H1 (cell line): ENCODE measurements at regions not wholly inside any gene's neighbourhood (a gene's known extent, or its start where the extent isn't known, plus 50 kb on each side); places are given as distances from the start of the nearest gene placed in this dataset.

Experiments used
- CTCF ChIA-PET: fragments of 300-600 bp; sonication (Branson Sonifier 250); formaldehyde crosslinking; loops from one replicate; lab custom pipeline; 2021; ENCODE audit not compliant: partially characterized antibody; lab: Charles Lee
- POLR2A ChIA-PET: fragments of 300-600 bp; sonication (Branson Sonifier 250); formaldehyde crosslinking; loops from one replicate; lab custom pipeline; 2021; ENCODE audit warnings: inconsistent platforms; ENCODE audit not compliant: partially characterized antibody; lab: Charles Lee
- DNase-seq, 2 experiments: peaks; one replicate each; pipeline versions ENCODE4 v3.0.0 to v3.0.0-alpha.2; 2010 to 2022; ENCODE audit warnings: low spot score in 2 of 2, low read depth in 1 of 2, mixed read lengths in 1 of 2
- FAIRE-seq: peaks from 2 replicates; lab custom pipeline; 2011; peaks lifted over from hg19 to GRCh38; lab: Jason Lieb, UNC
- H2AFZ ChIP-seq: 2 replicates; pipeline ENCODE4 v1.8.1; 2012; ENCODE audit warnings: low read length, inconsistent platforms
- H2AK5ac ChIP-seq: 2 replicates; pipeline ENCODE4 v1.6.1; 2013; ENCODE audit warnings: low read depth, low read length
- H2BK120ac ChIP-seq: replicated peaks from 2 replicates; pipeline ENCODE3; 2013; ENCODE audit warnings: low read depth, low read length, inconsistent platforms
- H2BK12ac ChIP-seq: 2 replicates; pipeline ENCODE4 v1.6.1; 2013; ENCODE audit warnings: low read depth, low read length
- H2BK15ac ChIP-seq: 2 replicates; pipeline ENCODE4 v1.6.1; 2013; ENCODE audit warnings: low read length
- H2BK20ac ChIP-seq: 2 replicates; pipeline ENCODE4 v1.6.1; 2013; ENCODE audit warnings: low read length
- H2BK5ac ChIP-seq: 2 replicates; pipeline ENCODE4 v1.6.1; 2013; ENCODE audit warnings: low read depth, low read length
- H3K14ac ChIP-seq: 2 replicates; pipeline ENCODE4 v1.6.1; 2013; ENCODE audit warnings: inconsistent platforms; ENCODE audit not compliant: insufficient read length
- H3K18ac ChIP-seq: 2 replicates; pipeline ENCODE4 v1.6.1; 2013; ENCODE audit warnings: low read length; ENCODE audit errors: extremely low read depth
- H3K23ac ChIP-seq: 2 replicates; pipeline ENCODE4 v1.6.1; 2013; ENCODE audit warnings: inconsistent platforms; ENCODE audit not compliant: insufficient read length
- H3K23me2 ChIP-seq: 2 replicates; pipeline ENCODE4 v1.6.1; 2013; ENCODE audit warnings: low read depth, low read length
- H3K27ac ChIP-seq: 2 replicates; pipeline ENCODE4 v1.6.1; 2011; ENCODE audit warnings: low read depth, low read length, inconsistent platforms
- H3K27me3 ChIP-seq, 4 experiments: replicated peaks in 1 of 4; 1 replicate in 1 of 4; 2 replicates in 3 of 4; pipeline versions ENCODE4 v1.6.1 to v1.8.1; 2011 to 2013; ENCODE audit warnings: low read length in 3 of 4, mild to moderate bottlenecking in 3 of 4, inconsistent platforms in 2 of 4, mixed read lengths in 2 of 4, moderate library complexity in 1 of 4; ENCODE audit not compliant: control insufficient read depth in 3 of 4, insufficient read depth in 3 of 4; ENCODE audit errors: extremely low read depth in 1 of 4
- H3K36me3 ChIP-seq, 4 experiments: 2 replicates each; pipeline versions ENCODE4 v1.6.1 to v1.8.1; 2011 to 2013; ENCODE audit warnings: mild to moderate bottlenecking in 4 of 4, low read length in 3 of 4, moderate library complexity in 2 of 4, control low read depth in 1 of 4, inconsistent platforms in 1 of 4; ENCODE audit not compliant: insufficient read depth in 4 of 4, control insufficient read depth in 2 of 4
- H3K4ac ChIP-seq: replicated peaks from 2 replicates; pipeline ENCODE3; 2013; ENCODE audit warnings: low read length, low read depth, mixed read lengths, inconsistent platforms; ENCODE audit not compliant: insufficient read length
- H3K4me1 ChIP-seq, 4 experiments: replicated peaks in 1 of 4; 1 replicate in 1 of 4; 2 replicates in 3 of 4; pipeline versions ENCODE4 v1.6.1 to v1.8.1; 2011 to 2013; ENCODE audit warnings: low read length in 3 of 4, inconsistent platforms in 2 of 4, mixed read lengths in 1 of 4; ENCODE audit not compliant: insufficient read depth in 4 of 4, control insufficient read depth in 3 of 4
- H3K4me2 ChIP-seq, 2 experiments: 2 replicates each; pipeline versions ENCODE4 v1.6.1 to v1.8.1; 2011 to 2013; ENCODE audit warnings: low read depth in 2 of 2, low read length in 2 of 2, control low read depth in 1 of 2, inconsistent platforms in 1 of 2, mild to moderate bottlenecking in 1 of 2; ENCODE audit not compliant: insufficient read depth in 1 of 2
- H3K4me3 ChIP-seq, 4 experiments: fragments of 200-600, 300-600 bp in 1 of 4; sonication (generic), shearing (Covaris generic), sonication (Bioruptor Twin) in 1 of 4; 2 replicates each; pipeline versions ENCODE4 v1.5.1 to v1.8.1; 2011 to 2016; ENCODE audit warnings: low read length in 4 of 4, low read depth in 3 of 4, control low read depth in 2 of 4, inconsistent platforms in 2 of 4, mild to moderate bottlenecking in 2 of 4, mixed read lengths in 1 of 4, moderate library complexity in 1 of 4; ENCODE audit not compliant: insufficient read depth in 2 of 4; ENCODE audit errors: extremely low read depth in 1 of 4
- H3K56ac ChIP-seq: replicated peaks from 2 replicates; pipeline ENCODE3; 2013; ENCODE audit warnings: low read depth, mild to moderate bottlenecking, mixed read lengths, low read length, inconsistent platforms; ENCODE audit not compliant: insufficient read length
- H3K79me1 ChIP-seq: 2 replicates; pipeline ENCODE4 v1.6.1; 2013; ENCODE audit warnings: low read depth, low read length, control low read depth
- H3K79me2 ChIP-seq, 2 experiments: 2 replicates each; pipeline versions ENCODE4 v1.6.1 to v1.8.1; 2012 to 2013; ENCODE audit warnings: low read length in 2 of 2, mild to moderate bottlenecking in 2 of 2, inconsistent platforms in 1 of 2; ENCODE audit not compliant: insufficient read depth in 2 of 2, control insufficient read depth in 1 of 2
- H3K9ac ChIP-seq, 4 experiments: replicated peaks in 1 of 4; 1 replicate in 1 of 4; 2 replicates in 3 of 4; pipeline versions ENCODE4 v1.6.1 to v1.8.1; 2011 to 2013; ENCODE audit warnings: low read depth in 3 of 4, low read length in 3 of 4, control low read depth in 2 of 4, mild to moderate bottlenecking in 2 of 4, moderate library complexity in 2 of 4, inconsistent platforms in 1 of 4; ENCODE audit errors: extremely low read depth in 1 of 4
- H3K9me3 ChIP-seq, 2 experiments: 2 replicates each; pipeline versions ENCODE4 v1.6.1 to v1.8.1; 2012 to 2013; ENCODE audit warnings: mild to moderate bottlenecking in 2 of 2, moderate library complexity in 2 of 2, control low read depth in 1 of 2, inconsistent platforms in 1 of 2, low read depth in 1 of 2, low read length in 1 of 2, mixed read lengths in 1 of 2; ENCODE audit not compliant: insufficient read depth in 2 of 2
- H4K20me1 ChIP-seq, 2 experiments: replicated peaks in 1 of 2; 2 replicates each; pipeline versions ENCODE3 to v1.8.1; 2011 to 2013; ENCODE audit warnings: inconsistent platforms in 2 of 2, low read length in 2 of 2, mild to moderate bottlenecking in 1 of 2; ENCODE audit not compliant: insufficient read depth in 2 of 2, control insufficient read depth in 1 of 2
- H4K5ac ChIP-seq: 2 replicates; pipeline ENCODE4 v1.6.1; 2013; ENCODE audit warnings: low read length, low read depth, mixed read lengths, inconsistent platforms; ENCODE audit not compliant: insufficient read length
- H4K8ac ChIP-seq: 2 replicates; pipeline ENCODE4 v1.8.0; 2013; ENCODE audit warnings: mild to moderate bottlenecking, moderate library complexity, low read length, inconsistent platforms; ENCODE audit not compliant: insufficient read depth; ENCODE audit errors: extremely low read depth
- H4K91ac ChIP-seq: replicated peaks from 2 replicates; pipeline ENCODE3; 2013; ENCODE audit warnings: low read length, mixed read lengths, inconsistent platforms; ENCODE audit not compliant: insufficient read length
- BRCA1 ChIP-seq: IDR thresholded peaks from 2 replicates; pipeline ENCODE4 v1.6.1; 2012; ENCODE audit warnings: low read depth, low read length, improper control_type of control experiment
- CEBPB ChIP-seq: IDR thresholded peaks from 2 replicates; pipeline ENCODE4 v1.6.1; 2012; ENCODE audit warnings: low read depth, low read length
- KDM4A ChIP-seq: IDR thresholded peaks from one replicate; pipeline ENCODE4 v1.7.1; 2012; ENCODE audit warnings: low read depth, mild to moderate bottlenecking, moderate library complexity, low read length, inconsistent platforms; ENCODE audit not compliant: severe bottlenecking
- KDM5A ChIP-seq: fragments of 200-600 bp; IDR thresholded peaks from 2 replicates; pipeline ENCODE4 v1.7.1; 2012; ENCODE audit warnings: mild to moderate bottlenecking, low read length, inconsistent platforms, mixed read lengths
- RXRA ChIP-seq: IDR thresholded peaks from 2 replicates; pipeline ENCODE4 v1.6.1; 2011; ENCODE audit warnings: low read depth, mild to moderate bottlenecking, low read length, moderate library complexity; ENCODE audit not compliant: insufficient read depth
- SAP30 ChIP-seq: fragments of 300-600 bp; sonication (generic); IDR thresholded peaks from 2 replicates; pipeline ENCODE4 v1.7.1; 2012; ENCODE audit warnings: low read length, moderate library complexity, mild to moderate bottlenecking, inconsistent platforms; ENCODE audit not compliant: insufficient read depth, insufficient replicate concordance
- SRF ChIP-seq: IDR thresholded peaks from 2 replicates; pipeline ENCODE4 v1.6.1; 2011; ENCODE audit warnings: mild to moderate bottlenecking, low read depth, low read length, moderate library complexity
- TAF7 ChIP-seq: optimal IDR thresholded peaks from 2 replicates; pipeline ENCODE3; 2011; ENCODE audit warnings: low read depth, mild to moderate bottlenecking, inconsistent platforms, low read length, moderate library complexity, borderline replicate concordance
- WGBS, 2 experiments: shearing (Covaris generic) in 1 of 2; methylation state at CpG; one replicate each; pipeline versions ENCODE4 v1.1.6 to v1.1.7; 2013 to 2015; ENCODE audit warnings: low lambda C conversion rate in 2 of 2, mixed read lengths in 2 of 2, inconsistent platforms in 1 of 2, low coverage in 1 of 2, missing lambda C conversion rate in 1 of 2; ENCODE audit not compliant: insufficient replicate concordance in 2 of 2, insufficient coverage in 1 of 2, insufficient read length in 1 of 2; ENCODE audit errors: extremely low coverage in 1 of 2, missing lambda C conversion rate in 1 of 2; 5-methylcytosine and 5-hydroxymethylcytosine counted together

- no peak for FAIRE-seq
- no peak for TF ChIP-seq KDM4A
- TF ChIP-seq TAF7 = no peak
- no peak for TF ChIP-seq BRCA1
- TF ChIP-seq CEBPB = no peak
- no peak for TF ChIP-seq KDM5A
- TF ChIP-seq SRF = no peak
- no peak for TF ChIP-seq RXRA
- TF ChIP-seq SAP30 = no peak
Observed at GRCh38 chr4:106422766-106423165, 54.2 kb upstream of the GIMD1 start.

More at GRCh38 chr4:106422766-106423165, 54.2 kb upstream of the GIMD1 start:
- H3K18ac ChIP-seq = no peak overlapping the region
- POLR2A ChIA-PET = no interaction called here
- no peaks in the 10 kb centered on the region for H4K20me1 ChIP-seq
- H2BK120ac ChIP-seq = no peak overlapping the region
- H4K91ac ChIP-seq = no peak overlapping the region
- no peaks in the 10 kb centered on the region for H3K23me2 ChIP-seq
- 86% methylated on average over 1 of the region's 1 CpG; no CpG with 5 or more reads in 1 of the 2 experiments for WGBS, 2 experiments
- H3K14ac ChIP-seq = no peak overlapping the region
- no peak overlapping the region for H3K4me2 ChIP-seq
- H3K56ac ChIP-seq = no peak overlapping the region
- no peak overlapping the region for H3K4me3 ChIP-seq
- no peaks in the 10 kb centered on the region for H3K79me1 ChIP-seq
- H3K4ac ChIP-seq = no peak overlapping the region
- no peaks in the 10 kb centered on the region for H3K27me3 ChIP-seq
- H3K79me2 ChIP-seq = no peaks in the 10 kb centered on the region
- H3K36me3 ChIP-seq = no peaks in the 10 kb centered on the region
- H2AFZ ChIP-seq = no peak overlapping the region
- H4K8ac ChIP-seq = no peak overlapping the region
- H3K4me1 ChIP-seq = 0 out of 7 replicates have a peak, but pooled peaks cover 0 to 2% (median 0%) of the 10 kb centered on the region in 4 experiments
- no peak for DNase-seq
- CTCF ChIA-PET = interaction anchor here (1.8 kb wide), 1 partner anchor 53 kb away, joined by 7 read pairs; no protein-coding TSS in a partner anchor
- H3K27ac ChIP-seq = no peak overlapping the region
- H3K23ac ChIP-seq = no peak overlapping the region
- no peak overlapping the region for H2BK5ac ChIP-seq
- no peaks in the 10 kb centered on the region for H3K9me3 ChIP-seq
- H2BK20ac ChIP-seq = no peak overlapping the region
- H2BK15ac ChIP-seq = no peak overlapping the region
- no peak overlapping the region for H2BK12ac ChIP-seq
- no peak overlapping the region for H3K9ac ChIP-seq
- H4K5ac ChIP-seq = no peak overlapping the region
- no peak overlapping the region for H2AK5ac ChIP-seq
